Sigmoid colon (tissue), 4 donors: ENCODE measurements at regions not wholly inside any gene's neighbourhood (a gene's known extent, or its start where the extent isn't known, plus 50 kb on each side); places are given as distances from the start of the nearest gene placed in this dataset.

ENCODE experiments used
- EP300 ChIP-seq, 4 donors: sonication (generic); formaldehyde crosslinking; IDR thresholded peaks; one replicate each; pipeline ENCODE4 v1.6.1; 2017; ENCODE audit warnings: antibody characterized with exemption in 4 of 4
- POLR2A ChIP-seq, 2 donors: fragments of 450-650 bp; IDR thresholded peaks; one replicate each; pipeline ENCODE4 v1.6.1; 2016; ENCODE audit warnings: antibody characterized with exemption in 2 of 2, mild to moderate bottlenecking in 2 of 2, moderate library complexity in 2 of 2
- POLR2AphosphoS5 ChIP-seq, 4 donors: sonication (generic); formaldehyde crosslinking; IDR thresholded peaks; one replicate each; pipeline ENCODE4 v1.6.1; 2017; ENCODE audit warnings: antibody characterized with exemption in 4 of 4

GRCh38 chr10:130621231-130621775 lies 485.1 kb downstream of the GLRX3 start:
- TF ChIP-seq POLR2A (IDR thresholded peaks at IDR 0.05) = no peak
- no peak for TF ChIP-seq EP300 (IDR thresholded peaks at IDR 0.05)
- TF ChIP-seq POLR2AphosphoS5 (IDR thresholded peaks at IDR 0.05) = no peak
